Naive thymus-derived CD8-positive, alpha-beta T cell (primary cell): ENCODE measurements at regions not wholly inside any gene's neighbourhood (a gene's known extent, or its start where the extent isn't known, plus 50 kb on each side); places are given as distances from the start of the nearest gene placed in this dataset.
A peak's percentile ranks its signal among the peaks of the same experiment; 100 is the strongest.

Source experiments
- ATAC-seq, 2 donors: fragments of 150-1000 bp; cut with Tn5 transposase in 1 of 2; sonication (Bioruptor Pico), chemical (Tn5 transposase) in 1 of 2; 1 replicate in 1 of 2; 2 replicates in 1 of 2; pipeline ENCODE4 v1.10.0; 2021; ENCODE audit warnings: mild to moderate bottlenecking in 2 of 2, moderate library complexity in 2 of 2
- POLR2A ChIA-PET: fragments of 350-600 bp; sonication (Branson Sonifier 250); formaldehyde crosslinking; loops from one replicate; lab custom pipeline; 2021; ENCODE audit warnings: antibody characterized with exemption; lab: Charles Lee
- DNase-seq, 10 donors: peaks; one replicate each; pipeline versions ENCODE4 v3.0.0 to v3.0.0-alpha.2; 2020 to 2022
- H3K27ac Mint-ChIP-seq, 10 donors: one replicate each; pipeline ENCODE4 v1.8.0; 2020 to 2022; ENCODE audit warnings: mild to moderate bottlenecking in 10 of 10, mixed read lengths in 10 of 10, moderate library complexity in 4 of 10, inconsistent platforms in 1 of 10
- H3K27me3 Mint-ChIP-seq, 5 donors: one replicate each; pipeline ENCODE4 v1.8.0; 2021 to 2022; ENCODE audit warnings: mixed read lengths in 5 of 5
- H3K36me3 Mint-ChIP-seq, 3 donors: one replicate each; pipeline ENCODE4 v1.8.0; 2020 to 2022; ENCODE audit warnings: mixed read lengths in 3 of 3, mild to moderate bottlenecking in 2 of 3, inconsistent platforms in 1 of 3
- H3K4me1 Mint-ChIP-seq, 4 donors: one replicate each; pipeline ENCODE4 v1.8.0; 2021 to 2022; ENCODE audit warnings: mixed read lengths in 4 of 4
- H3K4me3 Mint-ChIP-seq, 10 donors: one replicate each; pipeline ENCODE4 v1.8.0; 2020 to 2022; ENCODE audit warnings: mild to moderate bottlenecking in 10 of 10, mixed read lengths in 10 of 10, moderate library complexity in 6 of 10, inconsistent platforms in 1 of 10
- H3K9me3 Mint-ChIP-seq, 9 donors: one replicate each; pipeline ENCODE4 v1.8.0; 2020 to 2022; ENCODE audit warnings: mixed read lengths in 9 of 9, mild to moderate bottlenecking in 3 of 9, inconsistent platforms in 1 of 9, moderate library complexity in 1 of 9

GRCh38 chr2:129331638-129332037 is 647.8 kb upstream of the RAB6C start:
- Mint-ChIP-seq H3K27me3 (peaks cover 0 to 2% (median 0%) of the 10 kb centered on the region in 5 donors), H3K9me3 (peaks cover 0 to 17% (median 2%) of the 10 kb centered on the region in 9 donors), H3K27ac (no peak overlapping the region), H3K4me3 (no peak overlapping the region), H3K4me1 (no peaks in the 10 kb centered on the region), H3K36me3 (peaks cover 0 to 5% (median 0%) of the 10 kb centered on the region in 3 donors)
- ATAC-seq: no peak
- POLR2A ChIA-PET: no interaction called here
- DNase-seq: no peak

- Mint-ChIP-seq H3K36me3 (peaks cover 0 to 5% (median 0%) of the 10 kb centered on the region in 3 donors), H3K27me3 (peaks cover 0 to 8% (median 2%) of the 10 kb centered on the region in 5 donors), H3K27ac (no peak overlapping the region), H3K9me3 (peaks cover 0 to 15% (median 5%) of the 10 kb centered on the region in 9 donors), H3K4me1 (no peaks in the 10 kb centered on the region), H3K4me3 (no peak overlapping the region)
- POLR2A ChIA-PET: no interaction called here
- DNase-seq (no peak), ATAC-seq (no peak)
Measured at GRCh38 chr2:129334128-129334527, 645.3 kb upstream of the RAB6C start.

GRCh38 chr2:129334696-129335410 is 644.6 kb upstream of the RAB6C start:
- H3K27me3 Mint-ChIP-seq: peaks cover 0 to 15% (median 2%) of the 10 kb centered on the region in 5 donors
- H3K4me3 Mint-ChIP-seq: no peak overlapping the region
- POLR2A ChIA-PET: no interaction called here
- no peaks in the 10 kb centered on the region for H3K4me1 Mint-ChIP-seq
- DNase-seq: no peak
- H3K36me3 Mint-ChIP-seq: peaks cover 0 to 5% (median 0%) of the 10 kb centered on the region in 3 donors
- no peak overlapping the region for H3K27ac Mint-ChIP-seq
- H3K9me3 Mint-ChIP-seq: peaks cover 0 to 14% (median 5%) of the 10 kb centered on the region in 9 donors
- no peak for ATAC-seq

GRCh38 chr2:129336276-129336675 is 643.2 kb upstream of the RAB6C start:
- POLR2A ChIA-PET: no interaction called here
- Mint-ChIP-seq H3K4me3 (no peak overlapping the region), H3K9me3 (peaks cover 0 to 28% (median 9%) of the 10 kb centered on the region in 9 donors), H3K4me1 (no peaks in the 10 kb centered on the region), H3K27ac (peak overlapping the region in 1 of 10 donors; percentile 10), H3K27me3 (peaks cover 0 to 30% (median 4%) of the 10 kb centered on the region in 5 donors), H3K36me3 (peaks cover 0 to 11% (median 0%) of the 10 kb centered on the region in 3 donors)
- ATAC-seq (no peak), DNase-seq (no peak)

- DNase-seq (no peak), ATAC-seq (no peak)
- H3K4me1 Mint-ChIP-seq: no peaks in the 10 kb centered on the region
- peaks cover 0 to 11% (median 0%) of the 10 kb centered on the region in 3 donors for H3K36me3 Mint-ChIP-seq
- no peak overlapping the region for H3K4me3 Mint-ChIP-seq
- peaks cover 0 to 34% (median 11%) of the 10 kb centered on the region in 9 donors for H3K9me3 Mint-ChIP-seq
- POLR2A ChIA-PET: no interaction called here
- H3K27ac Mint-ChIP-seq: no peak overlapping the region
- peaks cover 0 to 36% (median 6%) of the 10 kb centered on the region in 5 donors for H3K27me3 Mint-ChIP-seq
Measured at GRCh38 chr2:129337076-129337475, 642.4 kb upstream of the RAB6C start.

GRCh38 chr2:129345540-129345939 is 633.9 kb upstream of the RAB6C start:
- Mint-ChIP-seq H3K27me3 (peaks cover 0 to 17% (median 4%) of the 10 kb centered on the region in 5 donors), H3K27ac (no peak overlapping the region), H3K36me3 (no peaks in the 10 kb centered on the region), H3K4me1 (peaks cover 0 to 2% (median 0%) of the 10 kb centered on the region in 4 donors), H3K9me3 (peaks cover 0 to 17% (median 5%) of the 10 kb centered on the region in 9 donors), H3K4me3 (no peak overlapping the region)
- no peak for ATAC-seq
- DNase-seq: no peak
- POLR2A ChIA-PET: no interaction called here

GRCh38 chr2:129347486-129348217 is 631.8 kb upstream of the RAB6C start:
- Mint-ChIP-seq H3K27ac (no peak overlapping the region), H3K4me1 (peaks cover 0 to 2% (median 0%) of the 10 kb centered on the region in 4 donors), H3K9me3 (peaks cover 0 to 11% (median 0%) of the 10 kb centered on the region in 9 donors), H3K27me3 (peaks cover 0 to 2% (median 0%) of the 10 kb centered on the region in 5 donors), H3K36me3 (no peaks in the 10 kb centered on the region), H3K4me3 (no peak overlapping the region)
- no peak for DNase-seq
- POLR2A ChIA-PET: no interaction called here
- no peak for ATAC-seq

GRCh38 chr2:129354631-129355030 is 624.8 kb upstream of the RAB6C start:
- H3K27ac Mint-ChIP-seq: no peak overlapping the region
- DNase-seq (no peak), ATAC-seq (no peak)
- POLR2A ChIA-PET: no interaction called here
- H3K27me3 Mint-ChIP-seq: peaks cover 0 to 11% (median 2%) of the 10 kb centered on the region in 5 donors
- peaks cover 0 to 2% (median 0%) of the 10 kb centered on the region in 4 donors for H3K4me1 Mint-ChIP-seq
- H3K36me3 Mint-ChIP-seq: no peaks in the 10 kb centered on the region
- no peak overlapping the region for H3K4me3 Mint-ChIP-seq
- peaks cover 0 to 2% (median 0%) of the 10 kb centered on the region in 9 donors for H3K9me3 Mint-ChIP-seq

GRCh38 chr2:129361688-129362087 is 617.8 kb upstream of the RAB6C start:
- H3K4me1 Mint-ChIP-seq: peaks cover 0 to 2% (median 0%) of the 10 kb centered on the region in 4 donors
- POLR2A ChIA-PET: no interaction called here
- no peaks in the 10 kb centered on the region for H3K9me3 Mint-ChIP-seq
- H3K27ac Mint-ChIP-seq: no peak overlapping the region
- no peaks in the 10 kb centered on the region for H3K36me3 Mint-ChIP-seq
- no peak for ATAC-seq
- no peak overlapping the region for H3K4me3 Mint-ChIP-seq
- peaks cover 0 to 10% (median 5%) of the 10 kb centered on the region in 5 donors for H3K27me3 Mint-ChIP-seq
- no peak for DNase-seq

GRCh38 chr2:129366263-129366662 is 613.2 kb upstream of the RAB6C start:
- Mint-ChIP-seq H3K4me1 (no peaks in the 10 kb centered on the region), H3K4me3 (no peak overlapping the region), H3K27me3 (peaks cover 0 to 8% (median 2%) of the 10 kb centered on the region in 5 donors), H3K9me3 (no peaks in the 10 kb centered on the region), H3K36me3 (no peaks in the 10 kb centered on the region), H3K27ac (no peak overlapping the region)
- POLR2A ChIA-PET: no interaction called here
- ATAC-seq (no peak), DNase-seq (no peak)

- DNase-seq: no peak
- no peak overlapping the region for H3K27ac Mint-ChIP-seq
- no peaks in the 10 kb centered on the region for H3K4me1 Mint-ChIP-seq
- no peaks in the 10 kb centered on the region for H3K36me3 Mint-ChIP-seq
- H3K27me3 Mint-ChIP-seq: peaks cover 0 to 8% (median 2%) of the 10 kb centered on the region in 5 donors
- POLR2A ChIA-PET: no interaction called here
- no peaks in the 10 kb centered on the region for H3K9me3 Mint-ChIP-seq
- no peak for ATAC-seq
- H3K4me3 Mint-ChIP-seq: no peak overlapping the region
Measured at GRCh38 chr2:129367107-129367506, 612.4 kb upstream of the RAB6C start.

GRCh38 chr2:129369437-129369836 is 610.0 kb upstream of the RAB6C start:
- POLR2A ChIA-PET: no interaction called here
- no peak for DNase-seq
- H3K27me3 Mint-ChIP-seq: peaks cover 0 to 7% (median 2%) of the 10 kb centered on the region in 5 donors
- no peak overlapping the region for H3K27ac Mint-ChIP-seq
- no peaks in the 10 kb centered on the region for H3K9me3 Mint-ChIP-seq
- no peak for ATAC-seq
- no peak overlapping the region for H3K4me3 Mint-ChIP-seq
- no peaks in the 10 kb centered on the region for H3K36me3 Mint-ChIP-seq
- H3K4me1 Mint-ChIP-seq: no peaks in the 10 kb centered on the region

GRCh38 chr2:129374452-129374851 is 605.0 kb upstream of the RAB6C start:
- POLR2A ChIA-PET: no interaction called here
- ATAC-seq: no peak
- H3K27ac Mint-ChIP-seq: no peak overlapping the region
- peaks cover 0 to 3% (median 0%) of the 10 kb centered on the region in 4 donors for H3K4me1 Mint-ChIP-seq
- H3K36me3 Mint-ChIP-seq: no peaks in the 10 kb centered on the region
- peaks cover 0 to 13% (median 2%) of the 10 kb centered on the region in 5 donors for H3K27me3 Mint-ChIP-seq
- H3K9me3 Mint-ChIP-seq: no peaks in the 10 kb centered on the region
- no peak overlapping the region for H3K4me3 Mint-ChIP-seq
- no peak for DNase-seq
